ENCODE measurements at regions not wholly inside any gene's neighbourhood (a gene's known extent, or its start where the extent isn't known, plus 50 kb on each side); places are given as distances from the start of the nearest gene placed in this dataset.
A peak's percentile ranks its signal among the peaks of the same experiment; 100 is the strongest.
"Not testable (repeated sequence)": the region's sequence is repeated elsewhere in the genome, so short reads cannot be mapped to it uniquely, and the experiment has no call there.

DNA sequence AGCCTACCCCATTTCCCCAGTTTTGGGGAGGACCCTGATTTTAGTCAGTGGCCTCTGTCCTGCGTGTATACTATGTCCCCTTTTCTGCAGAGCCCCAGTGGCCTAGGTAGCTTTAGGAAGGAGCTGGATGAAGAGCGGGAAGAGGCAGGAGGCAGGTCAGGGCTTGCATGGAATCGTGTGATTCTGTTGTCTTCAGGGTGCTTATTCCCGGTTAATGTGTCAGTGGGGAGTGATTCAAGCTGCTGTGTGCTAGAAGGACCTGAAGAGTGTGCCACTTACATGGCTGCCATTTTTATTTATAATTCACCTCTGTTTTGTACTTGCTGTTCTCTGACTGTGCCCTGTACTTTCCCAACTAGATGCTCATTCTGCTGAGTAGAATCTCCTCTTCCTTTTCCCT, 127.3 kb upstream of the AMOT start:
- Histone ChIP-seq H3K9ac (ENCODE audit: low read length) (no peak overlapping the region), H3K36me3 (ENCODE audit: control insufficient read depth, insufficient read depth, low read length, severe bottlenecking) (no peaks in the 10 kb centered on the region), H3K4me3 (ENCODE audit: low read length) (no peak overlapping the region), H3K27me3 (replicated peaks; ENCODE audit: control insufficient read depth, insufficient read depth, low read length) (peaks cover 14% of the 10 kb centered on the region), H3K4me1 (ENCODE audit: control insufficient read depth, insufficient read depth, low read length) (peaks cover 10% of the 10 kb centered on the region), H3K9me3 (ENCODE audit: control insufficient read depth, low read length) (peaks cover 4% of the 10 kb centered on the region)
- DNase-seq (ENCODE audit: low read depth): no peak

DNA sequence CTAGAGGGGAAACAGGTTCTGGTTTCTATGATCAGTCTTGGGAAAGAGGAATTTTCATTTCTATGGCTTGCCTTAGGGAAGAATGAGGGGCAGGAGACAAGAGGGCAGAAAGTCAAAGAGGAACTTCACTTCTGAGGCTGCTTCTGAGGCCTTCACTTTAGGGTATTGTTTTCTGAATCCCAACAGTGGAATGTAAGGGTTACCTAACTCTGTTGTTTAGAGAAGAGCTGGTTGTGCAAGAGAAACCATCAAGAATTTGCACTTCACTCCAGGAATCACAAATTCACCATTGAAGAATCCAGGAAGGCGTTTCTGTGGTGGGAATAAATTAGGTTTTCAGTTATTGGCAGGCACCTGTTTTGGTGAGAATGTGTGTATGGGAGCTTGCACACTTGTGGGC, 126.7 kb upstream of the AMOT start:
- H3K4me1 ChIP-seq (ENCODE audit: control insufficient read depth, insufficient read depth, low read length): peaks cover 10% of the 10 kb centered on the region
- H3K4me3 ChIP-seq (ENCODE audit: low read length): no peak overlapping the region
- DNase-seq (ENCODE audit: low read depth): peak; percentile 33
- no peak overlapping the region for H3K9ac ChIP-seq (ENCODE audit: low read length)
- H3K27me3 ChIP-seq (replicated peaks; ENCODE audit: control insufficient read depth, insufficient read depth, low read length): peaks cover 14% of the 10 kb centered on the region
- peaks cover 4% of the 10 kb centered on the region for H3K9me3 ChIP-seq (ENCODE audit: control insufficient read depth, low read length)
- no peaks in the 10 kb centered on the region for H3K36me3 ChIP-seq (ENCODE audit: control insufficient read depth, insufficient read depth, low read length, severe bottlenecking)

DNA sequence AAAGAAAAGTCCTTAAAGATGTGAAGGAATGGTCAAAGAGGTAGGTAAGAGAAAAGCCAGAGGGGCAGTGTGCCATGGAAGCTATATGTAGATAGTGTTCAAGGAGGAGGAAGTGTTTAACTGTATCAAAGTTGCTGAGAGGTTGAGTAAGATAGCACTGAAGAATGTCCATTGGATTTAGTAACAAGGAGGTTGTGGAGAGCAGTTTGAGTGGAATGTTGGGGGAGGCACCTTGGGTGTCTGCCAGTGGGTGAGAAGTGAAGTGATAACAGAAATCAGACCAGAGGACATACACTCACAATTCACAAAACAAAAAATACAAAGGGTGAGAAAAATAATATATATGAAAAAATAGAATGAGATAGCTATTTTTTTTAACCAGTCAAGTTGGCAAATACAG, 121.3 kb upstream of the AMOT start:
- no peak overlapping the region for H3K9ac ChIP-seq (ENCODE audit: low read length)
- no peak overlapping the region for H3K4me3 ChIP-seq (ENCODE audit: low read length)
- DNase-seq (ENCODE audit: low read depth): no peak

DNA sequence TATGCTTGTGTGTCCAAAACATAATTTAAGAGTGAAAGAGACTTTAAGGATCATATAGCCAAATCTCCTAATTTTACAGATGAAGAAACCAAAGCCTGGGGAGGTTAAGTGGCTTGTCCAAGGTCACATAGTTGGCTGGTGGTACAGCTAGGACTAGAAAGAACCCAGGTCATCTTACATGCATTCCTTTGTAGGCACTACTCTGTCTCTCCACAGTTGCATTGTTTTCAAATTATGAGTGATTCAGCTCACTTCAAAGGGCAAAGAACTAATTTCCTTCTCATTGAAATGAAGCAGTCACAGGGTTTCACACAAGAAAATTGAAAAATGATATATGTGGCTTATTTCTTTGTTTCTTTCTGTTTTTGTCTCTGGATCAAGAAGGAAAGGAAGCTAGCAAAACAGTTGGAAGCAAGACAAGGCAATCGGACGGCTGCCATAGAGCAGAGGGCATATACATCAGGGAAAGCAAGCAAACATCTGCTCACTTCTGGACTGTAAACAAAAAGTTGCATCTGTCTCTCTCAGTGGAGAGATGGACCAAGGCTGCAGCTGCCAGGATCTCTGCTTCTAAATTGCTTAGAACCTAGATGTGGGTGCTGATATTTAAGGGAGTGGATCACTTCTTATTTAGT, 107.5 kb upstream of the AMOT start:
- Histone ChIP-seq H3K9ac (ENCODE audit: low read length) (no peak overlapping the region), H3K36me3 (ENCODE audit: control insufficient read depth, insufficient read depth, low read length, severe bottlenecking) (no peaks in the 10 kb centered on the region), H3K4me3 (ENCODE audit: low read length) (no peak overlapping the region), H3K27me3 (replicated peaks; ENCODE audit: control insufficient read depth, insufficient read depth, low read length) (peaks cover 20% of the 10 kb centered on the region), H3K4me1 (ENCODE audit: control insufficient read depth, insufficient read depth, low read length) (no peaks in the 10 kb centered on the region), H3K9me3 (ENCODE audit: control insufficient read depth, low read length) (no peaks in the 10 kb centered on the region)
- DNase-seq (ENCODE audit: low read depth): peak; percentile 6

More for the DNA sequence above, 121.3 kb upstream of the AMOT start:
- H3K36me3 ChIP-seq (ENCODE audit: control insufficient read depth, insufficient read depth, low read length, severe bottlenecking): no peaks in the 10 kb centered on the region
- H3K4me1 ChIP-seq (ENCODE audit: control insufficient read depth, insufficient read depth, low read length): peaks cover 7% of the 10 kb centered on the region
- H3K9me3 ChIP-seq (ENCODE audit: control insufficient read depth, low read length): peaks cover 4% of the 10 kb centered on the region
- H3K27me3 ChIP-seq (replicated peaks; ENCODE audit: control insufficient read depth, insufficient read depth, low read length): peaks cover 18% of the 10 kb centered on the region

DNA sequence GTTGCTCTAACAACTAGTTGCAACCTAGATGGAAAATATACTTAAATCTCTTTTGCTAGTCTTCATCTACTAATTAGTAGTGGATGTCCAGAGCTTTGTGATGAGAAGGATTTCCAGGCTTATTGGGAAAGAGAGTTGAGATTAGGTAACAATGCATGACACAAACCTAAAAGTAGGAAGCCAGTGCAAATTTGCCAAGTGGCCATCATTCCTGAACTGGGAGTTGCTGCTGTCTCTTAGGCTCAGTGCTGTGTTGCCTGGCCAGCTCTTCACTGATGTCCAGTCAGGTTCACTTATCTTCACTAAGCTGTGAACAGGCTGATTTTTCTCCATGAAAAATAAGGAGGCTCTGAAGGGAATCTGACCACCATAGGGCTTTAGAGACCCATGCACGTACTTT, 105.6 kb upstream of the AMOT start:
- DNase-seq (ENCODE audit: low read depth): no peak
- Histone ChIP-seq H3K36me3 (ENCODE audit: control insufficient read depth, insufficient read depth, low read length, severe bottlenecking) (no peaks in the 10 kb centered on the region), H3K27me3 (replicated peaks; ENCODE audit: control insufficient read depth, insufficient read depth, low read length) (peaks cover 17% of the 10 kb centered on the region), H3K9ac (ENCODE audit: low read length) (no peak overlapping the region), H3K4me1 (ENCODE audit: control insufficient read depth, insufficient read depth, low read length) (peaks cover 2% of the 10 kb centered on the region), H3K4me3 (ENCODE audit: low read length) (no peak overlapping the region), H3K9me3 (ENCODE audit: control insufficient read depth, low read length) (no peaks in the 10 kb centered on the region)

- Histone ChIP-seq H3K36me3 (ENCODE audit: control insufficient read depth, insufficient read depth, low read length, severe bottlenecking) (no peaks in the 10 kb centered on the region), H3K4me3 (ENCODE audit: low read length) (no peak overlapping the region), H3K9ac (ENCODE audit: low read length) (no peak overlapping the region)
These were observed 105.2 kb upstream of the AMOT start for GRCh38 chrX:112945826-112946225.

GRCh38 chrX:112941209-112941837, 100.7 kb upstream of the AMOT start:
- DNase-seq (ENCODE audit: low read depth): peak; percentile 2

More at GRCh38 chrX:112945826-112946225, 105.2 kb upstream of the AMOT start:
- Histone ChIP-seq H3K27me3 (replicated peaks; ENCODE audit: control insufficient read depth, insufficient read depth, low read length) (peaks cover 17% of the 10 kb centered on the region), H3K9me3 (ENCODE audit: control insufficient read depth, low read length) (no peaks in the 10 kb centered on the region), H3K4me1 (ENCODE audit: control insufficient read depth, insufficient read depth, low read length) (peaks cover 3% of the 10 kb centered on the region)
- DNase-seq (ENCODE audit: low read depth): no peak

DNA sequence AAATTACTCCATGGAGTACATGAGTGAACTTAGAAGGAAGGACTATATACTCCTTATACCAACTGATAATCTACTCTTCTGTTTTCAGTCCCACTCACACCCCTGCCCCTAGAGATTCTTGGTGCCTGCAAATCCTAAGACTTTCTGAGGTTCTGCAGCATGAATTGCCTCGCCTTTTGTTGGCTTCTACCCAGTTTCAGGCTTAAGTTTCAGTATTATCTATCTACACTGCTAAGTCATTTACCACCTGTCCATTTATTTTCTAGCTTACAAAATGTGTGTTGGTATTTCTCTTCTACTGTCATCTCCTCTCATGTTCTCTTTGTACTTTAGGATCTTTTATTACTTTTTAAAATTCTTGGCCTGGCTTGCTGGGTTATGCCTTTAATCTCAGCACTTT, 94.4 kb upstream of the AMOT start:
- no peak for DNase-seq (ENCODE audit: low read depth)

More at GRCh38 chrX:112941209-112941837, 100.7 kb upstream of the AMOT start:
- no peaks in the 10 kb centered on the region for H3K36me3 ChIP-seq (ENCODE audit: control insufficient read depth, insufficient read depth, low read length, severe bottlenecking)
- no peaks in the 10 kb centered on the region for H3K9me3 ChIP-seq (ENCODE audit: control insufficient read depth, low read length)
- peak overlapping the region; percentile 50 for H3K4me3 ChIP-seq (ENCODE audit: low read length)
- H3K4me1 ChIP-seq (ENCODE audit: control insufficient read depth, insufficient read depth, low read length): peaks cover 3% of the 10 kb centered on the region
- no peak overlapping the region for H3K9ac ChIP-seq (ENCODE audit: low read length)
- H3K27me3 ChIP-seq (replicated peaks; ENCODE audit: control insufficient read depth, insufficient read depth, low read length): peaks cover 11% of the 10 kb centered on the region

DNA sequence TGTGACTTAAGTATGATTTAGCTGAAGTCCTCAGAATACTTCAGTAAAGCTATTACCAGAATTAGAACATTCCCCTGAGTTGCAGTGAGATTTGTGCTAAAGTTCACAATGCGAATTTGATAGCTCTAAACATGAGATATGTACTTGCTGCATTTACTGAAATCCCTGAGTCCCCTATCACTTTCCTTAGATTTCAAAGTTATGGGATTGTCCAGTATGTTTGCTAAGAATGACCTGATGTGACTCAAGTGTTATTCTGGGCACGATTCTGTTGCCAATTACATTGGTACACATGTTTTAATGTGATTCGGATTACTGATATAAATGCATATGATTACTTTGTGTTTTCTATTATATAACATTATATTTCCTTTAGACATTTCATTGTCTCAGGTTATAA, 91.3 kb upstream of the AMOT start:
- no peak overlapping the region for H3K4me3 ChIP-seq (ENCODE audit: low read length)
- no peaks in the 10 kb centered on the region for H3K4me1 ChIP-seq (ENCODE audit: control insufficient read depth, insufficient read depth, low read length)
- H3K9ac ChIP-seq (ENCODE audit: low read length): no peak overlapping the region
- DNase-seq (ENCODE audit: low read depth): no peak
- H3K27me3 ChIP-seq (replicated peaks; ENCODE audit: control insufficient read depth, insufficient read depth, low read length): peaks cover 9% of the 10 kb centered on the region
- no peaks in the 10 kb centered on the region for H3K9me3 ChIP-seq (ENCODE audit: control insufficient read depth, low read length)
- H3K36me3 ChIP-seq (ENCODE audit: control insufficient read depth, insufficient read depth, low read length, severe bottlenecking): no peaks in the 10 kb centered on the region

More for the DNA sequence above, 94.4 kb upstream of the AMOT start:
- Histone ChIP-seq H3K9me3 (ENCODE audit: control insufficient read depth, low read length) (no peaks in the 10 kb centered on the region), H3K9ac (ENCODE audit: low read length) (no peak overlapping the region), H3K36me3 (ENCODE audit: control insufficient read depth, insufficient read depth, low read length, severe bottlenecking) (no peaks in the 10 kb centered on the region), H3K4me3 (ENCODE audit: low read length) (no peak overlapping the region), H3K4me1 (ENCODE audit: control insufficient read depth, insufficient read depth, low read length) (no peaks in the 10 kb centered on the region), H3K27me3 (replicated peaks; ENCODE audit: control insufficient read depth, insufficient read depth, low read length) (peaks cover 9% of the 10 kb centered on the region)

- Histone ChIP-seq H3K9ac (ENCODE audit: low read length) (no peak overlapping the region), H3K9me3 (ENCODE audit: control insufficient read depth, low read length) (peaks cover 1% of the 10 kb centered on the region), H3K27me3 (replicated peaks; ENCODE audit: control insufficient read depth, insufficient read depth, low read length) (peaks cover 9% of the 10 kb centered on the region), H3K4me3 (ENCODE audit: low read length) (no peak overlapping the region), H3K36me3 (ENCODE audit: control insufficient read depth, insufficient read depth, low read length, severe bottlenecking) (no peaks in the 10 kb centered on the region), H3K4me1 (ENCODE audit: control insufficient read depth, insufficient read depth, low read length) (no peaks in the 10 kb centered on the region)
- DNase-seq (ENCODE audit: low read depth): no peak
These were observed 90.8 kb upstream of the AMOT start for GRCh38 chrX:112931478-112931877.

DNA sequence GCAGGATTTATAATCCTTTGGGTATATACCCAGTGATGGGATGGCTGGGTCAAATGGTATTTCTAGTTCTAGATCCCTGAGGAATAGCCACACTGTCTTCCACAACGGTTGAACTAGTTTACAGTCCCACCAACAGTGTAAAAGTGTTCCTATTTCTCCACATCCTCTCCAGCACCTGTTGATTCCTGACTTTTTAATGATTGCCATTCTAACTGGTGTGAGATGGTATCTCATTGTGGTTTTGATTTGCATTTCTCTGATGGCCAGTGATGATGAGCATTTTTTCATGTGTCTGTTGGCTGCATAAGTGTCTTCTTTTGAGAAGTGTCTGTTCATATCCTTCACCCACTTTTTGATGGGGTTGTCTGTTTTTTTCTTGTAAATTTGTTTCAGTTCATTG, 82.8 kb upstream of the AMOT start:
- H3K36me3 ChIP-seq (ENCODE audit: control insufficient read depth, insufficient read depth, low read length, severe bottlenecking); H3K4me1 ChIP-seq (ENCODE audit: control insufficient read depth, insufficient read depth, low read length); H3K4me3 ChIP-seq (ENCODE audit: low read length); DNase-seq (ENCODE audit: low read depth); H3K9me3 ChIP-seq (ENCODE audit: control insufficient read depth, low read length); H3K9ac ChIP-seq (ENCODE audit: low read length); H3K27me3 ChIP-seq (replicated peaks; ENCODE audit: control insufficient read depth, insufficient read depth, low read length): not testable (repeated sequence)
